Stimulated activated CD4-positive, alpha-beta T cell treated with anti-CD3 and anti-CD28 coated beads, Interleukin-1b, Interleukin-23, amount 100 ng/mL, for 48 hours (primary cell): ENCODE measurements at regions not wholly inside any gene's neighbourhood (a gene's known extent, or its start where the extent isn't known, plus 50 kb on each side); places are given as distances from the start of the nearest gene placed in this dataset.
"Not testable (repeated sequence)": the region's sequence is repeated elsewhere in the genome, so short reads cannot be mapped to it uniquely, and the experiment has no call there.

Source experiments
- DNase-seq: peaks from one replicate; pipeline ENCODE4 v3.0.0-alpha.2; 2020

DNA sequence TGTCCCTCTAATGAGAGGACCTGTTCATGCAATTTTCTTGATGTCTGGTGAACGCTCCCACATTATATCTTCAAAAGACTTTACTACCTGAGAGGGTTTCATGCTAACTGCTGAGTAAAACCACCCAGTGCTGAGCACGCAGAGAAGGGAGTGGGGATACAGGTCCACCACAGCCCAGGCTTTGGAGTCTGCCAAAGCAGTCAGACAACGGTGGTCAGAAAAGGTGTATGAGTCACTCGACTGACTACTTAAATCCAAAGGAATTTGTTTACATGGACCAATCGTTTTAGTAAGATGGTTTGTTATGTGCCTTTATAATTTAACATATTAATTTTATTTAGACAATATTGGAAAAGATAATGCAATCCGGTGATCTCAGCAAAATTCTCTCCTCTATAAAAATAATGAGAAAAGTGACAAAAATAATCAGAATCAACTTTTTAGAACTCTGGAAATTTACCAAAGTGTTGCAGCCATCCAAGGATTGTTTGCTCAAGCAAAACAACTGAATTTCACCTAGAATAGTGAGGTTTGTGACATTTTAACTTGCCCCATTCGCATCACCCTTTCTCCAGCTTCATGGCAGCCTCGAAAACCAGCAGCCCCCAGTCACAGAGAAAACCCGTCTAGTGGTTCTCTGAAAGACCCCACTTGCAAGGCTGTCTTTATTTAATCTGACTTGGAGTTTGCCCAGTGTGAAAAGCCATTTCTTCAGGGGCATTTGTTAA, 52.1 kb upstream of the PLGLB2 start:
- DNase-seq = not testable (repeated sequence)
